GM06990 (cell line): ENCODE measurements at regions not wholly inside any gene's neighbourhood (a gene's known extent, or its start where the extent isn't known, plus 50 kb on each side); places are given as distances from the start of the nearest gene placed in this dataset.

ENCODE experiments used
- DNase-seq: peaks from one replicate; pipeline ENCODE4 v3.0.0-alpha.2; 2011; ENCODE audit not compliant: insufficient read length; ENCODE audit errors: extremely low read depth
- H3K27me3 ChIP-seq: replicated peaks from 2 replicates; pipeline ENCODE4 v1.6.0; 2011; ENCODE audit warnings: low read length; ENCODE audit not compliant: control insufficient read depth, insufficient read depth
- H3K36me3 ChIP-seq: 2 replicates; pipeline ENCODE4 v1.5.1; 2011; ENCODE audit warnings: low read length; ENCODE audit not compliant: control insufficient read depth, insufficient read depth
- H3K4me3 ChIP-seq: replicated peaks from 2 replicates; pipeline ENCODE4 v1.5.1; 2011; ENCODE audit warnings: low read depth, mild to moderate bottlenecking, control low read depth, low read length
- TF ChIP-seq, protein P1 (sequence below): IDR thresholded peaks from 2 replicates; pipeline ENCODE4 v1.5.1; 2011; ENCODE audit warnings: low read length, control low read depth, mild to moderate bottlenecking, inconsistent platforms; ENCODE audit not compliant: insufficient read depth, poor library complexity, severe bottlenecking

- no peaks in the 10 kb centered on the region for H3K27me3 ChIP-seq
- DNase-seq: no peak
- H3K4me3 ChIP-seq: no peak overlapping the region
- no peaks in the 10 kb centered on the region for H3K36me3 ChIP-seq
- TF ChIP-seq, protein P1, sequence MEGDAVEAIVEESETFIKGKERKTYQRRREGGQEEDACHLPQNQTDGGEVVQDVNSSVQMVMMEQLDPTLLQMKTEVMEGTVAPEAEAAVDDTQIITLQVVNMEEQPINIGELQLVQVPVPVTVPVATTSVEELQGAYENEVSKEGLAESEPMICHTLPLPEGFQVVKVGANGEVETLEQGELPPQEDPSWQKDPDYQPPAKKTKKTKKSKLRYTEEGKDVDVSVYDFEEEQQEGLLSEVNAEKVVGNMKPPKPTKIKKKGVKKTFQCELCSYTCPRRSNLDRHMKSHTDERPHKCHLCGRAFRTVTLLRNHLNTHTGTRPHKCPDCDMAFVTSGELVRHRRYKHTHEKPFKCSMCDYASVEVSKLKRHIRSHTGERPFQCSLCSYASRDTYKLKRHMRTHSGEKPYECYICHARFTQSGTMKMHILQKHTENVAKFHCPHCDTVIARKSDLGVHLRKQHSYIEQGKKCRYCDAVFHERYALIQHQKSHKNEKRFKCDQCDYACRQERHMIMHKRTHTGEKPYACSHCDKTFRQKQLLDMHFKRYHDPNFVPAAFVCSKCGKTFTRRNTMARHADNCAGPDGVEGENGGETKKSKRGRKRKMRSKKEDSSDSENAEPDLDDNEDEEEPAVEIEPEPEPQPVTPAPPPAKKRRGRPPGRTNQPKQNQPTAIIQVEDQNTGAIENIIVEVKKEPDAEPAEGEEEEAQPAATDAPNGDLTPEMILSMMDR: no peak
Measured at GRCh38 chr16:79902351-79902750, 301.8 kb upstream of the MAF start.

- no peak for DNase-seq
Measured at GRCh38 chr16:79901522-79901921, 301.0 kb upstream of the MAF start.

DNA sequence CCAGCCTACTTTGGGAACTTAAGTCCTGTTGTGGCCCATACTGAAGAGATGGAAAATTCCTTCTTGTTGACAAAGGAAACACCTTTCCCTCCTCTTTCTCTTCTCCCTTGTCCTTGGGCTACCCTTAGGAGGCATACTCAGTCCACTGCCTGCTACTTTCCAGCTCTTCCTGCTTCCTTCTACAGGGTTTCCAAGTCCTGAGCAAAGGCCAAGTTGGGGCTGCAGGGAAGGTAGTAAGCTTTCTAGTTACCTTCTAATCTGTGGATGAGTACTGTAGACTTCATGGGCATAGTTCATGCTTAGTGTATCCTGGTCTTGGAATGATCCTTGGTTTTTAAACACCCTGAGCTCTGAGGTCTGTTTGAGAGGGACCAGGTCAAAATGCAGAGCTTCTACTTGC, 299.2 kb upstream of the MAF start:
- DNase-seq: no peak
- TF ChIP-seq, protein P1: no peak
- Histone ChIP-seq H3K36me3 (no peaks in the 10 kb centered on the region), H3K27me3 (no peaks in the 10 kb centered on the region; the same call in 1 of the 2 replicates), H3K4me3 (no peak overlapping the region)

More at GRCh38 chr16:79901522-79901921, 301.0 kb upstream of the MAF start:
- no peaks in the 10 kb centered on the region for H3K36me3 ChIP-seq
- TF ChIP-seq, protein P1: no peak
- H3K4me3 ChIP-seq: no peak overlapping the region
- no peaks in the 10 kb centered on the region for H3K27me3 ChIP-seq

DNA sequence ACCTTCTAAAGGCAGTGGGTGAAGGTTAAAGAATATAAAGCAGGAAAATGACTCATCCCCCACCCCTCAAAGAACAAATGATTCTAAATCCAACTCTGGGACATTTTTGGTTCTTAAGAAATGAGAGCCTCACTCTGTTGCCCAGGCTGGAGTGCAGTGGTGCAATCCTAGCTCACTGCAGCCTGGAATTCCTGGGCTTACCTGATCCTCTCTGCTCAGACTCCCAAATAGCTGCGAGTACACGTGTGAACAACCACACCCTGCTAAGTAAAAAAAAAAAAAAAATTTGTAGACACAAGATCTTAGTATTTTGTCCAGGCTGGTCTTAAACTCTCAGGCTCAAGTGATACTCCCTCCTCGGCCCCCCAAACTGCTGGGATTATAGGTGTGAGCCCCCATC, 298.8 kb upstream of the MAF start:
- no peak for DNase-seq
- Histone ChIP-seq H3K27me3 (no peaks in the 10 kb centered on the region; the same call in 1 of the 2 replicates), H3K36me3 (no peaks in the 10 kb centered on the region), H3K4me3 (no peak overlapping the region)
- TF ChIP-seq, protein P1: no peak

- DNase-seq: no peak
- Histone ChIP-seq H3K4me3 (no peak overlapping the region), H3K27me3 (no peaks in the 10 kb centered on the region; the same call in 1 of the 2 replicates), H3K36me3 (no peaks in the 10 kb centered on the region)
- TF ChIP-seq, protein P1: no peak
Measured at GRCh38 chr16:79898703-79899102, 298.2 kb upstream of the MAF start.

DNA sequence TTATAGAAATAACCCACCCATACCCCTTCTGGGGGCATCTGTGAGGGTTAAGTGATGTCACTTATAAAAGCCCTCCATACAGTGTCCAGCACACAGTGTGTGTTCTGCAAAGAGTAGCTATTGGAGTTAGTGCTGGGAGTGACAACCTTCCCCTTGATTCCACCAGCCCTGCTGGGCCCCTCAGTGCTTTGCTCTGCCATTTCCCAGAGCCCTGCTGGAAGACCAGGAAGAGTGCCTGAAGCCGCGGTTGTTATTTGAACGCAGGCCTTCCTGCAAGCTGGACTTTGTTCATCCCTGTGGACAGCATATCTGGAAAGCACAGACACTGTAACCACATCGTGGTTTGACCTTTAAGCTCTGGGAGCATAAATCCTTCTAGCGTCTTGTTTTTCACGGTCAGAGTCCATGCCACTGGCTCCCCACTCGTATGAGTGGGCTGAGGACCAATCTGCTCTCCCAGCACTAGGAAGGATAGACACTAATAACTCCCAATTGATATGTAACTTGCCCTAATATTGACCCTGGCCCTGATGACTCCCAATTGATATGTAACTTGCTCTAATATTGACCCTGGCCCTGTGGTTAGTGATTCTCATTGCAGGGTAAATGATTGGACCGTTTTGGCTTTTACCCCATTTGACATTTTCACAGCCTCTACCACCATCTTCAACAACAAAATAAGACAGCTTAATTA, 297.1 kb upstream of the MAF start:
- H3K4me3 ChIP-seq: no peak overlapping the region
- H3K36me3 ChIP-seq: no peaks in the 10 kb centered on the region
- TF ChIP-seq, protein P1: no peak
- no peak for DNase-seq
- H3K27me3 ChIP-seq: no peaks in the 10 kb centered on the region; the same call in 1 of the 2 replicates
